B cell (primary cell): ENCODE measurements at regions not wholly inside any gene's neighbourhood (a gene's known extent, or its start where the extent isn't known, plus 50 kb on each side); places are given as distances from the start of the nearest gene placed in this dataset.

Experiments
- ATAC-seq: fragments of 200-7000 bp; cut with Tn5 transposase; one replicate; pipeline ENCODE4 v1.10.0; 2021; ENCODE audit warnings: low read depth, mild to moderate bottlenecking, moderate number of reproducible peaks, moderate library complexity
- CTCF ChIA-PET: fragments of 350-600 bp; sonication (Branson Sonifier 250); formaldehyde crosslinking; loops from one replicate; lab custom pipeline; 2021; ENCODE audit warnings: antibody characterized with exemption, inconsistent platforms; lab: Charles Lee
- POLR2A ChIA-PET: fragments of 350-600 bp; sonication (Branson Sonifier 250); formaldehyde crosslinking; loops from one replicate; lab custom pipeline; 2021; ENCODE audit warnings: antibody characterized with exemption; lab: Charles Lee
- DNase-seq: peaks from one replicate; pipeline ENCODE4 v3.0.0; 2013
- H2AFZ ChIP-seq: 2 replicates; pipeline ENCODE4 v1.6.1; 2012; ENCODE audit warnings: mild to moderate bottlenecking, low read depth, low read length; ENCODE audit not compliant: insufficient read depth, poor library complexity, severe bottlenecking
- H3K27ac ChIP-seq, 2 donors: 1 replicate in 1 of 2; 2 replicates in 1 of 2; pipeline ENCODE4 v1.5.1; 2012 to 2013; ENCODE audit warnings: low read length in 2 of 2, mild to moderate bottlenecking in 2 of 2, moderate library complexity in 1 of 2
- H3K27me3 ChIP-seq, 4 experiments: fragments of 200-600 bp in 1 of 4; sonication (generic) in 1 of 4; replicated peaks in 1 of 4; 1 replicate in 2 of 4; 2 replicates in 2 of 4; pipeline versions ENCODE4 v1.6.1 to v1.7.0; 2013 to 2016; ENCODE audit warnings: low read length in 3 of 4, mild to moderate bottlenecking in 2 of 4, mixed read lengths in 1 of 4, moderate library complexity in 1 of 4; ENCODE audit not compliant: insufficient read depth in 4 of 4, control insufficient read depth in 3 of 4; ENCODE audit errors: control extremely low read depth in 1 of 4
- H3K36me3 ChIP-seq, 2 experiments: replicated peaks in 1 of 2; 1 replicate in 1 of 2; 2 replicates in 1 of 2; pipeline versions ENCODE4 v1.6.1 to v1.7.1; 2013; ENCODE audit warnings: low read length in 1 of 2; ENCODE audit not compliant: insufficient read depth in 2 of 2, control insufficient read depth in 1 of 2; ENCODE audit errors: control extremely low read depth in 1 of 2, extremely low read depth in 1 of 2
- H3K4me1 ChIP-seq, 2 donors: fragments of 200-600 bp in 1 of 2; sonication (generic) in 1 of 2; 1 replicate in 1 of 2; 2 replicates in 1 of 2; pipeline versions ENCODE4 v1.5.1 to v1.6.1; 2013 to 2017; ENCODE audit warnings: low read length in 2 of 2; ENCODE audit not compliant: control insufficient read depth in 2 of 2, insufficient read depth in 2 of 2
- H3K4me2 ChIP-seq: replicated peaks from 2 replicates; pipeline ENCODE3; 2012; ENCODE audit warnings: mild to moderate bottlenecking, low read depth, low read length; ENCODE audit not compliant: poor library complexity, severe bottlenecking
- H3K4me3 ChIP-seq, 5 experiments: fragments of 200-600 bp in 1 of 5; sonication (generic) in 1 of 5; 1 replicate in 3 of 5; 2 replicates in 2 of 5; pipeline versions ENCODE4 v1.5.1 to v1.7.0; 2011 to 2016; ENCODE audit warnings: low read length in 4 of 5, mild to moderate bottlenecking in 4 of 5, low read depth in 2 of 5, control low read depth in 1 of 5, moderate library complexity in 1 of 5; ENCODE audit not compliant: insufficient read depth in 1 of 5; ENCODE audit errors: control extremely low read depth in 1 of 5, extremely low read depth in 1 of 5
- H3K79me2 ChIP-seq: fragments of 200-600 bp; sonication (generic); one replicate; pipeline ENCODE4 v1.6.0; 2016; ENCODE audit warnings: low read length; ENCODE audit not compliant: control insufficient read depth, insufficient read depth
- H3K9ac ChIP-seq: fragments of 200-600 bp; sonication (generic); 2 replicates; pipeline ENCODE4 v1.6.1; 2017; ENCODE audit warnings: mild to moderate bottlenecking, low read length, moderate library complexity
- H3K9me3 ChIP-seq, 3 donors: one replicate each; pipeline versions ENCODE4 v1.6.1 to v1.7.1; 2013; ENCODE audit warnings: low read length in 2 of 3; ENCODE audit not compliant: control insufficient read depth in 2 of 3, insufficient read depth in 1 of 3; ENCODE audit errors: control extremely low read depth in 1 of 3
- H4K20me1 ChIP-seq: 2 replicates; pipeline ENCODE4 v1.6.0; 2012; ENCODE audit warnings: mild to moderate bottlenecking, low read length; ENCODE audit not compliant: insufficient read depth, control insufficient read depth, poor library complexity, severe bottlenecking
- H3K27ac Mint-ChIP-seq: one replicate; pipeline ENCODE4 v1.8.0; 2021; ENCODE audit warnings: mixed read lengths
- H3K27me3 Mint-ChIP-seq: one replicate; pipeline ENCODE4 v1.8.0; 2021; ENCODE audit warnings: mixed read lengths
- H3K4me1 Mint-ChIP-seq: one replicate; pipeline ENCODE4 v1.8.0; 2021; ENCODE audit warnings: mixed read lengths
- H3K4me3 Mint-ChIP-seq: one replicate; pipeline ENCODE4 v1.8.0; 2021; ENCODE audit warnings: mixed read lengths
- H3K9me3 Mint-ChIP-seq: one replicate; pipeline ENCODE4 v1.8.0; 2022; ENCODE audit warnings: mixed read lengths; ENCODE audit not compliant: insufficient read depth
- EZH2 ChIP-seq: IDR thresholded peaks from 2 replicates; pipeline ENCODE4 v1.6.1; 2012; ENCODE audit warnings: borderline replicate concordance, low read depth, mild to moderate bottlenecking, moderate library complexity, low read length; ENCODE audit not compliant: insufficient read depth, poor library complexity, severe bottlenecking
- WGBS: methylation state at CpG from one replicate; pipeline ENCODE4 v1.1.5; 2013; ENCODE audit warnings: missing lambda C conversion rate; ENCODE audit not compliant: insufficient coverage; 5-methylcytosine and 5-hydroxymethylcytosine counted together
- intact Hi-C: fragments of 100-400 bp; cut with micrococcal nuclease; formaldehyde crosslinking; loops from one replicate; pipeline ENCODE4 v1.10.0; 2022
- TF ChIP-seq, protein P1 (sequence below): fragments of 200-600 bp; IDR thresholded peaks from one replicate; pipeline ENCODE4 v1.8.0; 2022; ENCODE audit warnings: antibody characterized with exemption, mild to moderate bottlenecking

DNA sequence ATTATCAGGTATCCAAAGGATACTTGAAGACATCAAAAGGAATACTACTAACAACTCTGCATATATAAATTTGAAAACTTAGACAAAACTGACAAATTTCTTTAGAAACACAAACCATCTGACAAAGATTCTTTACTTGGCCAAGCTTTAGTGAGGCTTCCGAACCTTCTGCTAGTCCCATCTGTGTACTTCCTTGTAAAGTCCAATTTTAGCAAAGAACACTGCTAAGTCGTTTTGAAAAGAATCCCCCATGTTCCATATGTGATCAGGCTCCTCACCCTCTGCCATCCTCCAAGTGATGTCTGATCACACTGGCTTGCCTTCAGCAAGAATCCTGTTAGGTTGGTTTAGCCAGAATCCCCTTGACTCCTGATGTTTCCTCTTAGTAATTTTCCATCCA, 150.0 kb upstream of the ACO1 start:
- H3K27ac Mint-ChIP-seq = no peak overlapping the region
- ChIA-PET CTCF (no interaction called here), POLR2A (no interaction called here)
- intact Hi-C loops = no loop called here
- H4K20me1 ChIP-seq = no peaks in the 10 kb centered on the region
- H3K9me3 ChIP-seq = no peaks in the 10 kb centered on the region
- no peak overlapping the region for H2AFZ ChIP-seq
- no peak overlapping the region for H3K4me3 Mint-ChIP-seq
- no peaks in the 10 kb centered on the region for H3K36me3 ChIP-seq
- no peak overlapping the region for H3K4me3 ChIP-seq
- TF ChIP-seq, protein P1, sequence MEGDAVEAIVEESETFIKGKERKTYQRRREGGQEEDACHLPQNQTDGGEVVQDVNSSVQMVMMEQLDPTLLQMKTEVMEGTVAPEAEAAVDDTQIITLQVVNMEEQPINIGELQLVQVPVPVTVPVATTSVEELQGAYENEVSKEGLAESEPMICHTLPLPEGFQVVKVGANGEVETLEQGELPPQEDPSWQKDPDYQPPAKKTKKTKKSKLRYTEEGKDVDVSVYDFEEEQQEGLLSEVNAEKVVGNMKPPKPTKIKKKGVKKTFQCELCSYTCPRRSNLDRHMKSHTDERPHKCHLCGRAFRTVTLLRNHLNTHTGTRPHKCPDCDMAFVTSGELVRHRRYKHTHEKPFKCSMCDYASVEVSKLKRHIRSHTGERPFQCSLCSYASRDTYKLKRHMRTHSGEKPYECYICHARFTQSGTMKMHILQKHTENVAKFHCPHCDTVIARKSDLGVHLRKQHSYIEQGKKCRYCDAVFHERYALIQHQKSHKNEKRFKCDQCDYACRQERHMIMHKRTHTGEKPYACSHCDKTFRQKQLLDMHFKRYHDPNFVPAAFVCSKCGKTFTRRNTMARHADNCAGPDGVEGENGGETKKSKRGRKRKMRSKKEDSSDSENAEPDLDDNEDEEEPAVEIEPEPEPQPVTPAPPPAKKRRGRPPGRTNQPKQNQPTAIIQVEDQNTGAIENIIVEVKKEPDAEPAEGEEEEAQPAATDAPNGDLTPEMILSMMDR = no peak
- no peak for TF ChIP-seq EZH2
- H3K9ac ChIP-seq = no peak overlapping the region
- no peak overlapping the region for H3K27ac ChIP-seq
- WGBS = 64% methylated on average over 2 of the region's 2 CpGs
- no peak for ATAC-seq
- H3K27me3 Mint-ChIP-seq = no peaks in the 10 kb centered on the region
- DNase-seq = no peak
- H3K27me3 ChIP-seq = no peaks in the 10 kb centered on the region
- peaks cover 4% of the 10 kb centered on the region for H3K9me3 Mint-ChIP-seq
- H3K4me1 ChIP-seq = no peaks in the 10 kb centered on the region
- H3K4me1 Mint-ChIP-seq = no peaks in the 10 kb centered on the region
- H3K4me2 ChIP-seq = no peak overlapping the region
- H3K79me2 ChIP-seq = no peaks in the 10 kb centered on the region

DNA sequence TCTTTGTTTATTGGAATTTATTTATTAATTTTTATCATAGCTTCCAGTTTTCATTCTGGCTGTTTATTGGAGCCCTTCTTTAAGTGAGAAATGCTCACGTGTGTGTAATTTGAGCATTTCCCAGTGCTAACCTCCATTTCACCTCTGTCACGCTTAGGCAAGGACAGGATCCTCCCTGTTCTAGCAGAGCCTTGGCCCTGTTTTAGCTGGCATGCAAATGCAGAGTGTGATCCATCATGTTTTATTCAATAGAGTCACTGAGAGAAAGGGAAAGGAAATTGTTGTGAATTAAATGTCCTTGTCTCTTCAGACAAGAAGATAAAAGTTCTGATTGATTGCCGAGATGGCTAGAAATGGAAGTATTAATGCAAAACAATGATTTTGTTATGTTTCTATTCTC, 137.3 kb upstream of the ACO1 start:
- no peaks in the 10 kb centered on the region for H3K27me3 Mint-ChIP-seq
- POLR2A ChIA-PET = no interaction called here
- Histone ChIP-seq H3K9me3 (no peaks in the 10 kb centered on the region), H3K4me3 (no peak overlapping the region), H3K36me3 (no peaks in the 10 kb centered on the region), H2AFZ (no peak overlapping the region), H4K20me1 (no peaks in the 10 kb centered on the region), H3K27ac (no peak overlapping the region), H3K79me2 (no peaks in the 10 kb centered on the region), H3K4me2 (no peak overlapping the region), H3K27me3 (peaks cover 0 to 2% (median 0%) of the 10 kb centered on the region in 4 experiments), H3K9ac (no peak overlapping the region), H3K4me1 (no peaks in the 10 kb centered on the region)
- WGBS = 100% methylated on average over 1 of the region's 3 CpGs
- H3K27ac Mint-ChIP-seq = no peak overlapping the region
- no peak for TF ChIP-seq EZH2
- TF ChIP-seq, protein P1 = no peak
- H3K4me1 Mint-ChIP-seq = no peaks in the 10 kb centered on the region
- H3K9me3 Mint-ChIP-seq = no peaks in the 10 kb centered on the region
- CTCF ChIA-PET = no interaction called here
- intact Hi-C loops = no loop called here
- ATAC-seq (no peak), DNase-seq (no peak)
- H3K4me3 Mint-ChIP-seq = no peak overlapping the region
